B cell (primary cell): ENCODE measurements at regions not wholly inside any gene's neighbourhood (a gene's known extent, or its start where the extent isn't known, plus 50 kb on each side); places are given as distances from the start of the nearest gene placed in this dataset.

ENCODE experiments used
- ATAC-seq: fragments of 200-7000 bp; cut with Tn5 transposase; one replicate; pipeline ENCODE4 v1.10.0; 2021; ENCODE audit warnings: low read depth, mild to moderate bottlenecking, moderate number of reproducible peaks, moderate library complexity
- CTCF ChIA-PET: fragments of 350-600 bp; sonication (Branson Sonifier 250); formaldehyde crosslinking; loops from one replicate; lab custom pipeline; 2021; ENCODE audit warnings: antibody characterized with exemption, inconsistent platforms; lab: Charles Lee
- POLR2A ChIA-PET: fragments of 350-600 bp; sonication (Branson Sonifier 250); formaldehyde crosslinking; loops from one replicate; lab custom pipeline; 2021; ENCODE audit warnings: antibody characterized with exemption; lab: Charles Lee
- DNase-seq: peaks from one replicate; pipeline ENCODE4 v3.0.0; 2013
- H2AFZ ChIP-seq: 2 replicates; pipeline ENCODE4 v1.6.1; 2012; ENCODE audit warnings: mild to moderate bottlenecking, low read depth, low read length; ENCODE audit not compliant: insufficient read depth, poor library complexity, severe bottlenecking
- H3K27ac ChIP-seq, 2 donors: 1 replicate in 1 of 2; 2 replicates in 1 of 2; pipeline ENCODE4 v1.5.1; 2012 to 2013; ENCODE audit warnings: low read length in 2 of 2, mild to moderate bottlenecking in 2 of 2, moderate library complexity in 1 of 2
- H3K27me3 ChIP-seq, 4 experiments: fragments of 200-600 bp in 1 of 4; sonication (generic) in 1 of 4; replicated peaks in 1 of 4; 1 replicate in 2 of 4; 2 replicates in 2 of 4; pipeline versions ENCODE4 v1.6.1 to v1.7.0; 2013 to 2016; ENCODE audit warnings: low read length in 3 of 4, mild to moderate bottlenecking in 2 of 4, mixed read lengths in 1 of 4, moderate library complexity in 1 of 4; ENCODE audit not compliant: insufficient read depth in 4 of 4, control insufficient read depth in 3 of 4; ENCODE audit errors: control extremely low read depth in 1 of 4
- H3K36me3 ChIP-seq, 2 experiments: replicated peaks in 1 of 2; 1 replicate in 1 of 2; 2 replicates in 1 of 2; pipeline versions ENCODE4 v1.6.1 to v1.7.1; 2013; ENCODE audit warnings: low read length in 1 of 2; ENCODE audit not compliant: insufficient read depth in 2 of 2, control insufficient read depth in 1 of 2; ENCODE audit errors: control extremely low read depth in 1 of 2, extremely low read depth in 1 of 2
- H3K4me1 ChIP-seq, 2 donors: fragments of 200-600 bp in 1 of 2; sonication (generic) in 1 of 2; 1 replicate in 1 of 2; 2 replicates in 1 of 2; pipeline versions ENCODE4 v1.5.1 to v1.6.1; 2013 to 2017; ENCODE audit warnings: low read length in 2 of 2; ENCODE audit not compliant: control insufficient read depth in 2 of 2, insufficient read depth in 2 of 2
- H3K4me2 ChIP-seq: replicated peaks from 2 replicates; pipeline ENCODE3; 2012; ENCODE audit warnings: mild to moderate bottlenecking, low read depth, low read length; ENCODE audit not compliant: poor library complexity, severe bottlenecking
- H3K4me3 ChIP-seq, 5 experiments: fragments of 200-600 bp in 1 of 5; sonication (generic) in 1 of 5; 1 replicate in 3 of 5; 2 replicates in 2 of 5; pipeline versions ENCODE4 v1.5.1 to v1.7.0; 2011 to 2016; ENCODE audit warnings: low read length in 4 of 5, mild to moderate bottlenecking in 4 of 5, low read depth in 2 of 5, control low read depth in 1 of 5, moderate library complexity in 1 of 5; ENCODE audit not compliant: insufficient read depth in 1 of 5; ENCODE audit errors: control extremely low read depth in 1 of 5, extremely low read depth in 1 of 5
- H3K79me2 ChIP-seq: fragments of 200-600 bp; sonication (generic); one replicate; pipeline ENCODE4 v1.6.0; 2016; ENCODE audit warnings: low read length; ENCODE audit not compliant: control insufficient read depth, insufficient read depth
- H3K9ac ChIP-seq: fragments of 200-600 bp; sonication (generic); 2 replicates; pipeline ENCODE4 v1.6.1; 2017; ENCODE audit warnings: mild to moderate bottlenecking, low read length, moderate library complexity
- H3K9me3 ChIP-seq, 3 donors: one replicate each; pipeline versions ENCODE4 v1.6.1 to v1.7.1; 2013; ENCODE audit warnings: low read length in 2 of 3; ENCODE audit not compliant: control insufficient read depth in 2 of 3, insufficient read depth in 1 of 3; ENCODE audit errors: control extremely low read depth in 1 of 3
- H4K20me1 ChIP-seq: 2 replicates; pipeline ENCODE4 v1.6.0; 2012; ENCODE audit warnings: mild to moderate bottlenecking, low read length; ENCODE audit not compliant: insufficient read depth, control insufficient read depth, poor library complexity, severe bottlenecking
- H3K27ac Mint-ChIP-seq: one replicate; pipeline ENCODE4 v1.8.0; 2021; ENCODE audit warnings: mixed read lengths
- H3K27me3 Mint-ChIP-seq: one replicate; pipeline ENCODE4 v1.8.0; 2021; ENCODE audit warnings: mixed read lengths
- H3K4me1 Mint-ChIP-seq: one replicate; pipeline ENCODE4 v1.8.0; 2021; ENCODE audit warnings: mixed read lengths
- H3K4me3 Mint-ChIP-seq: one replicate; pipeline ENCODE4 v1.8.0; 2021; ENCODE audit warnings: mixed read lengths
- H3K9me3 Mint-ChIP-seq: one replicate; pipeline ENCODE4 v1.8.0; 2022; ENCODE audit warnings: mixed read lengths; ENCODE audit not compliant: insufficient read depth
- CTCF ChIP-seq: fragments of 200-600 bp; IDR thresholded peaks from one replicate; pipeline ENCODE4 v1.8.0; 2022; ENCODE audit warnings: antibody characterized with exemption, mild to moderate bottlenecking
- EZH2 ChIP-seq: IDR thresholded peaks from 2 replicates; pipeline ENCODE4 v1.6.1; 2012; ENCODE audit warnings: borderline replicate concordance, low read depth, mild to moderate bottlenecking, moderate library complexity, low read length; ENCODE audit not compliant: insufficient read depth, poor library complexity, severe bottlenecking
- WGBS: methylation state at CpG from one replicate; pipeline ENCODE4 v1.1.5; 2013; ENCODE audit warnings: missing lambda C conversion rate; ENCODE audit not compliant: insufficient coverage; 5-methylcytosine and 5-hydroxymethylcytosine counted together
- intact Hi-C: fragments of 100-400 bp; cut with micrococcal nuclease; formaldehyde crosslinking; loops from one replicate; pipeline ENCODE4 v1.10.0; 2022

GRCh38 chr21:34006611-34007168 lies 66.7 kb upstream of the MRPS6 start:
- TF ChIP-seq EZH2, result no peak
- no peak for TF ChIP-seq CTCF
- ChIA-PET CTCF (interaction anchor here (1.2 kb wide), 1 partner anchor 69 kb away, joined by 4 read pairs; no protein-coding TSS in a partner anchor), POLR2A (no interaction called here)
- no peaks in the 10 kb centered on the region for H3K4me1 ChIP-seq
- no peak for DNase-seq
- H2AFZ ChIP-seq, result no peak overlapping the region
- intact Hi-C loops, result no loop called here
- peaks cover 4% of the 10 kb centered on the region for H3K9me3 Mint-ChIP-seq
- H3K79me2 ChIP-seq, result no peaks in the 10 kb centered on the region
- H3K4me3 Mint-ChIP-seq, result no peak overlapping the region
- WGBS, result 100% methylated on average over 2 of the region's 6 CpGs
- H3K4me1 Mint-ChIP-seq, result no peaks in the 10 kb centered on the region
- no peaks in the 10 kb centered on the region for H4K20me1 ChIP-seq
- no peak overlapping the region for H3K27ac Mint-ChIP-seq
- no peak overlapping the region for H3K4me3 ChIP-seq
- no peaks in the 10 kb centered on the region for H3K36me3 ChIP-seq
- no peak overlapping the region for H3K9ac ChIP-seq
- H3K27me3 Mint-ChIP-seq, result no peaks in the 10 kb centered on the region
- peaks cover 0 to 3% (median 1%) of the 10 kb centered on the region in 4 experiments for H3K27me3 ChIP-seq
- H3K27ac ChIP-seq, result no peak overlapping the region
- H3K4me2 ChIP-seq, result no peak overlapping the region
- no peak for ATAC-seq
- H3K9me3 ChIP-seq, result peaks cover 0 to 15% (median 2%) of the 10 kb centered on the region in 3 donors

GRCh38 chr21:34004974-34005373 lies 68.4 kb upstream of the MRPS6 start:
- H3K9me3 ChIP-seq, result peaks cover 0 to 7% (median 0%) of the 10 kb centered on the region in 3 donors
- Mint-ChIP-seq H3K4me3 (no peak overlapping the region), H3K4me1 (no peaks in the 10 kb centered on the region), H3K27me3 (no peaks in the 10 kb centered on the region), H3K27ac (no peak overlapping the region), H3K9me3 (no peaks in the 10 kb centered on the region)
- TF ChIP-seq CTCF, result no peak
- no peak for TF ChIP-seq EZH2
- no peaks in the 10 kb centered on the region for H4K20me1 ChIP-seq
- intact Hi-C loops, result no loop called here
- ATAC-seq (no peak), DNase-seq (no peak)
- ChIA-PET CTCF (no interaction called here), POLR2A (no interaction called here)
- no peak overlapping the region for H3K4me3 ChIP-seq
- H3K9ac ChIP-seq, result no peak overlapping the region
- H3K27me3 ChIP-seq, result peaks cover 0 to 3% (median 1%) of the 10 kb centered on the region in 4 experiments
- no peaks in the 10 kb centered on the region for H3K36me3 ChIP-seq
- no peaks in the 10 kb centered on the region for H3K79me2 ChIP-seq
- H3K27ac ChIP-seq, result no peak overlapping the region
- H3K4me2 ChIP-seq, result no peak overlapping the region
- 86% methylated on average over 4 of the region's 5 CpGs for WGBS
- H2AFZ ChIP-seq, result no peak overlapping the region
- no peaks in the 10 kb centered on the region for H3K4me1 ChIP-seq
